ENCODE measurements at regions not wholly inside any gene's neighbourhood (a gene's known extent, or its start where the extent isn't known, plus 50 kb on each side); places are given as distances from the start of the nearest gene placed in this dataset.

GRCh38 chr4:66297703-66298102 lies 627.4 kb upstream of the EPHA5 start:
- in situ Hi-C loops (cut with MboI; ENCODE audit: low pct_ligation_motif_present in 1 of 4, low pct_unique_long_range_greater_than_20kb in 1 of 4, low sequenced_read_pairs in 3 of 4) = no loop called here

GRCh38 chr4:66294638-66295037 lies 624.3 kb upstream of the EPHA5 start:
- no peak for DNase-seq
- 90 to 100% methylated on average over 4 to 5 of the region's 5 CpGs for whole genome bisulfite sequencing, 2 donors (ENCODE audit: low coverage in 1 of 2)
- in situ Hi-C loops (cut with MboI; ENCODE audit: low pct_ligation_motif_present in 1 of 4, low pct_unique_long_range_greater_than_20kb in 1 of 4, low sequenced_read_pairs in 3 of 4) (no loop called here), intact Hi-C loops (cut with DNase I; ENCODE audit: low total_unique reads) (no loop called here)
- Histone ChIP-seq H3K4me1 (no peaks in the 10 kb centered on the region), H3K4me3 (no peak overlapping the region), H3K27me3 (no peaks in the 10 kb centered on the region), H3K27ac (no peak overlapping the region), H3K36me3 (no peaks in the 10 kb centered on the region), H3K9me3 (no peaks in the 10 kb centered on the region)
- no peak for TF ChIP-seq CTCF (IDR thresholded peaks at IDR 0.05)
- TF ChIP-seq EP300 (IDR thresholded peaks at IDR 0.05; ENCODE audit: low read depth) = no peak
- no peak for TF ChIP-seq POLR2AphosphoS5 (IDR thresholded peaks at IDR 0.05)
- no peak for TF ChIP-seq POLR2A (IDR thresholded peaks at IDR 0.05)

More at GRCh38 chr4:66297703-66298102, 627.4 kb upstream of the EPHA5 start:
- Histone ChIP-seq H3K4me1 (no peaks in the 10 kb centered on the region), H3K4me3 (no peak overlapping the region), H3K9me3 (no peaks in the 10 kb centered on the region), H3K27me3 (no peaks in the 10 kb centered on the region), H3K27ac (no peak overlapping the region), H3K36me3 (no peaks in the 10 kb centered on the region)
- WGBS, 2 donors (ENCODE audit: low coverage in 1 of 2) = 22 to 39% methylated on average over 1 of the region's 1 CpG
- DNase-seq = no peak
- intact Hi-C loops (cut with DNase I; ENCODE audit: low total_unique reads) = no loop called here
- no peak for TF ChIP-seq POLR2A (IDR thresholded peaks at IDR 0.05)
- no peak for TF ChIP-seq CTCF (IDR thresholded peaks at IDR 0.05)
- no peak for TF ChIP-seq EP300 (IDR thresholded peaks at IDR 0.05; ENCODE audit: low read depth)
- TF ChIP-seq POLR2AphosphoS5 (IDR thresholded peaks at IDR 0.05) = no peak

- Histone ChIP-seq H3K9me3 (no peaks in the 10 kb centered on the region), H3K4me3 (no peak overlapping the region), H3K27me3 (no peaks in the 10 kb centered on the region), H3K4me1 (no peaks in the 10 kb centered on the region), H3K27ac (no peak overlapping the region), H3K36me3 (no peaks in the 10 kb centered on the region)
- in situ Hi-C loops (cut with MboI; ENCODE audit: low pct_ligation_motif_present in 1 of 4, low pct_unique_long_range_greater_than_20kb in 1 of 4, low sequenced_read_pairs in 3 of 4) = no loop called here
- 85% methylated on average over 15 of the region's 15 CpGs; no CpG with 5 or more reads in 1 of the 2 donors for WGBS, 2 donors (ENCODE audit: low coverage in 1 of 2)
- TF ChIP-seq POLR2A (IDR thresholded peaks at IDR 0.05) (no peak), CTCF (IDR thresholded peaks at IDR 0.05) (no peak), POLR2AphosphoS5 (IDR thresholded peaks at IDR 0.05) (no peak), EP300 (IDR thresholded peaks at IDR 0.05; ENCODE audit: low read depth) (no peak)
- intact Hi-C loops (cut with DNase I; ENCODE audit: low total_unique reads) = no loop called here
- no peak for DNase-seq
Measured at GRCh38 chr4:66284991-66285451, 614.7 kb upstream of the EPHA5 start.

GRCh38 chr4:66279084-66279483 lies 608.8 kb upstream of the EPHA5 start:
- 70 to 91% methylated on average over 1 of the region's 1 CpG for WGBS, 2 donors (ENCODE audit: low coverage in 1 of 2)
- Histone ChIP-seq H3K36me3 (no peaks in the 10 kb centered on the region), H3K4me1 (no peaks in the 10 kb centered on the region), H3K27ac (no peak overlapping the region), H3K4me3 (no peak overlapping the region), H3K27me3 (no peaks in the 10 kb centered on the region), H3K9me3 (no peaks in the 10 kb centered on the region)
- in situ Hi-C loops (cut with MboI; ENCODE audit: low pct_ligation_motif_present in 1 of 4, low pct_unique_long_range_greater_than_20kb in 1 of 4, low sequenced_read_pairs in 3 of 4) = no loop called here
- TF ChIP-seq POLR2AphosphoS5 (IDR thresholded peaks at IDR 0.05) (no peak), CTCF (IDR thresholded peaks at IDR 0.05) (no peak), EP300 (IDR thresholded peaks at IDR 0.05; ENCODE audit: low read depth) (no peak), POLR2A (IDR thresholded peaks at IDR 0.05) (no peak)
- no peak for DNase-seq
- intact Hi-C loops (cut with DNase I; ENCODE audit: low total_unique reads) = no loop called here
